NCI-H2107 treated with DMSO at 0.1 percent for 48 hours (cell line): ENCODE measurements at regions not wholly inside any gene's neighbourhood (a gene's known extent, or its start where the extent isn't known, plus 50 kb on each side); places are given as distances from the start of the nearest gene placed in this dataset.
"Not testable (repeated sequence)": the region's sequence is repeated elsewhere in the genome, so short reads cannot be mapped to it uniquely, and the experiment has no call there.

Experiments used
- DNase-seq: peaks from one replicate; lab custom pipeline; 2025; ENCODE audit not compliant: unreplicated experiment; lab: John Stamatoyannopoulos, UW

GRCh38 chr12:30164382-30165318, 380.9 kb upstream of the TMTC1 start:
- no peak for DNase-seq

GRCh38 chr12:30156833-30157232, 373.1 kb upstream of the TMTC1 start:
- DNase-seq = not testable (repeated sequence)

- DNase-seq = no peak
Measured at GRCh38 chr12:30155001-30155730, 371.4 kb upstream of the TMTC1 start.

- no peak for DNase-seq
Measured at GRCh38 chr12:30153981-30154380, 370.2 kb upstream of the TMTC1 start.

- no peak for DNase-seq
Measured at GRCh38 chr12:30152705-30153104, 369.0 kb upstream of the TMTC1 start.

- DNase-seq = no peak
Measured at GRCh38 chr12:30151831-30152230, 368.1 kb upstream of the TMTC1 start.

GRCh38 chr12:30146561-30146960, 362.8 kb upstream of the TMTC1 start:
- DNase-seq = no peak

- DNase-seq = no peak
Measured at GRCh38 chr12:30145684-30146032, 361.9 kb upstream of the TMTC1 start.

GRCh38 chr12:30144777-30145683, 361.3 kb upstream of the TMTC1 start:
- DNase-seq = no peak

GRCh38 chr12:30142301-30142700, 358.6 kb upstream of the TMTC1 start:
- no peak for DNase-seq

GRCh38 chr12:30138483-30138882, 354.7 kb upstream of the TMTC1 start:
- DNase-seq = no peak

- DNase-seq = no peak
Measured at GRCh38 chr12:30136696-30137095, 353.0 kb upstream of the TMTC1 start.

GRCh38 chr12:30135776-30136175, 352.0 kb upstream of the TMTC1 start:
- no peak for DNase-seq

- no peak for DNase-seq
Measured at GRCh38 chr12:30134229-30134628, 350.5 kb upstream of the TMTC1 start.

GRCh38 chr12:30126944-30127343, 343.2 kb upstream of the TMTC1 start:
- no peak for DNase-seq

GRCh38 chr12:30120522-30120921, 336.8 kb upstream of the TMTC1 start:
- DNase-seq = no peak

- DNase-seq = no peak
Measured at GRCh38 chr12:30117483-30117882, 333.7 kb upstream of the TMTC1 start.

GRCh38 chr12:30111719-30112118, 328.0 kb upstream of the TMTC1 start:
- DNase-seq = no peak

GRCh38 chr12:30110958-30111586, 327.3 kb upstream of the TMTC1 start:
- DNase-seq = no peak

GRCh38 chr12:30110498-30110897, 326.8 kb upstream of the TMTC1 start:
- no peak for DNase-seq

- DNase-seq = no peak
Measured at GRCh38 chr12:30108666-30109065, 324.9 kb upstream of the TMTC1 start.
